HUES64 (cell line): ENCODE measurements at regions not wholly inside any gene's neighbourhood (a gene's known extent, or its start where the extent isn't known, plus 50 kb on each side); places are given as distances from the start of the nearest gene placed in this dataset.
"Not testable (repeated sequence)": the region's sequence is repeated elsewhere in the genome, so short reads cannot be mapped to it uniquely, and the experiment has no call there.

Source experiments
- H3K27ac ChIP-seq: 2 replicates; pipeline ENCODE4 v1.7.0; 2013; ENCODE audit warnings: low read depth, low read length, inconsistent platforms
- H3K27me3 ChIP-seq: 2 replicates; pipeline ENCODE4 v1.6.1; 2013; ENCODE audit warnings: mild to moderate bottlenecking, low read length; ENCODE audit not compliant: insufficient read depth
- H3K36me3 ChIP-seq: 2 replicates; pipeline ENCODE4 v1.6.1; 2013; ENCODE audit warnings: mild to moderate bottlenecking, low read length; ENCODE audit not compliant: insufficient read depth
- H3K4me1 ChIP-seq: 2 replicates; pipeline ENCODE4 v1.6.1; 2013; ENCODE audit warnings: mild to moderate bottlenecking, low read length, moderate library complexity; ENCODE audit not compliant: insufficient read depth
- H3K4me3 ChIP-seq: 2 replicates; pipeline ENCODE4 v1.5.1; 2013; ENCODE audit warnings: mild to moderate bottlenecking, low read length, moderate library complexity
- H3K9ac ChIP-seq: 2 replicates; pipeline ENCODE4 v1.6.1; 2013; ENCODE audit warnings: mild to moderate bottlenecking, low read depth, low read length
- H3K9me3 ChIP-seq: 2 replicates; pipeline ENCODE4 v1.6.1; 2013; ENCODE audit warnings: low read depth, low read length; ENCODE audit not compliant: insufficient read depth
- WGBS: fragments of 150-250, 120-280 bp; methylation state at CpG from one replicate; pipeline ENCODE4 v1.1.7; 2013; ENCODE audit warnings: missing lambda C conversion rate; 5-methylcytosine and 5-hydroxymethylcytosine counted together

- no peaks in the 10 kb centered on the region for H3K36me3 ChIP-seq
- no peaks in the 10 kb centered on the region for H3K4me1 ChIP-seq
- H3K27ac ChIP-seq: no peak overlapping the region
- H3K9ac ChIP-seq: no peak overlapping the region
- 89% methylated on average over 7 of the region's 7 CpGs for WGBS
- no peak overlapping the region for H3K4me3 ChIP-seq
- no peaks in the 10 kb centered on the region for H3K27me3 ChIP-seq
- peaks cover 25% of the 10 kb centered on the region for H3K9me3 ChIP-seq
Observed at GRCh38 chr6:68194846-68195478, 440.1 kb upstream of the ADGRB3 start.

GRCh38 chr6:68192988-68193387, 442.1 kb upstream of the ADGRB3 start:
- WGBS: 93% methylated on average over 1 of the region's 1 CpG
- H3K27ac ChIP-seq: no peak overlapping the region
- H3K27me3 ChIP-seq: no peaks in the 10 kb centered on the region

GRCh38 chr6:68189217-68189815, 445.8 kb upstream of the ADGRB3 start:
- no peaks in the 10 kb centered on the region for H3K9me3 ChIP-seq
- 0 out of 2 replicates have a peak, but pooled peaks cover 6% of the 10 kb centered on the region for H3K4me1 ChIP-seq
- no peak overlapping the region for H3K9ac ChIP-seq
- H3K27me3 ChIP-seq: peaks cover 11% of the 10 kb centered on the region; the same call in 1 of the 2 replicates
- H3K36me3 ChIP-seq: no peaks in the 10 kb centered on the region
- 92% methylated on average over 3 of the region's 3 CpGs for WGBS
- H3K4me3 ChIP-seq: no peak overlapping the region
- H3K27ac ChIP-seq: no peak overlapping the region

More at GRCh38 chr6:68192988-68193387, 442.1 kb upstream of the ADGRB3 start:
- Histone ChIP-seq H3K9me3 (peaks cover 17% of the 10 kb centered on the region), H3K36me3 (no peaks in the 10 kb centered on the region), H3K4me3 (no peak overlapping the region), H3K4me1 (no peaks in the 10 kb centered on the region), H3K9ac (no peak overlapping the region)

- Histone ChIP-seq H3K9ac (no peak overlapping the region), H3K27ac (no peak overlapping the region), H3K4me3 (no peak overlapping the region), H3K36me3 (no peaks in the 10 kb centered on the region), H3K9me3 (no peaks in the 10 kb centered on the region), H3K27me3 (peaks cover 35% of the 10 kb centered on the region), H3K4me1 (peaks cover 12% of the 10 kb centered on the region)
- WGBS: 94% methylated on average over 2 of the region's 2 CpGs
Observed at GRCh38 chr6:68186870-68187269, 448.2 kb upstream of the ADGRB3 start.

GRCh38 chr6:68182386-68182785, 452.7 kb upstream of the ADGRB3 start:
- peaks cover 20% of the 10 kb centered on the region for H3K4me1 ChIP-seq
- H3K9me3 ChIP-seq: 0 out of 2 replicates have a peak, but pooled peaks cover 4% of the 10 kb centered on the region
- WGBS: 87% methylated on average over 3 of the region's 3 CpGs
- no peaks in the 10 kb centered on the region for H3K36me3 ChIP-seq
- H3K27ac ChIP-seq: no peak overlapping the region
- no peak overlapping the region for H3K9ac ChIP-seq
- H3K27me3 ChIP-seq: peaks cover 75% of the 10 kb centered on the region
- H3K4me3 ChIP-seq: no peak overlapping the region

GRCh38 chr6:68181027-68181426, 454.1 kb upstream of the ADGRB3 start:
- H3K4me1 ChIP-seq: peaks cover 14% of the 10 kb centered on the region
- WGBS: 18% methylated on average over 3 of the region's 3 CpGs
- H3K4me3 ChIP-seq, H3K36me3 ChIP-seq, H3K9me3 ChIP-seq, H3K27ac ChIP-seq, H3K9ac ChIP-seq: not testable (repeated sequence)
- H3K27me3 ChIP-seq: peaks cover 76% of the 10 kb centered on the region

- H3K9me3 ChIP-seq: no peaks in the 10 kb centered on the region
- WGBS: 100% methylated on average over 2 of the region's 2 CpGs
- no peak overlapping the region for H3K4me3 ChIP-seq
- no peak overlapping the region for H3K27ac ChIP-seq
- H3K9ac ChIP-seq: no peak overlapping the region
- no peaks in the 10 kb centered on the region for H3K4me1 ChIP-seq
- H3K36me3 ChIP-seq: no peaks in the 10 kb centered on the region
- H3K27me3 ChIP-seq: peaks cover 16% of the 10 kb centered on the region
Observed at GRCh38 chr6:68173616-68174015, 461.5 kb upstream of the ADGRB3 start.

- no peak overlapping the region for H3K4me3 ChIP-seq
- no peak overlapping the region for H3K27ac ChIP-seq
- H3K9me3 ChIP-seq: no peaks in the 10 kb centered on the region
- no peaks in the 10 kb centered on the region for H3K36me3 ChIP-seq
- H3K9ac ChIP-seq: no peak overlapping the region
- H3K4me1 ChIP-seq: no peaks in the 10 kb centered on the region
- H3K27me3 ChIP-seq: no peaks in the 10 kb centered on the region; the same call in 1 of the 2 replicates
- WGBS: 95% methylated on average over 1 of the region's 1 CpG
Observed at GRCh38 chr6:68169922-68170321, 465.2 kb upstream of the ADGRB3 start.

GRCh38 chr6:68167604-68168003, 467.5 kb upstream of the ADGRB3 start:
- Histone ChIP-seq H3K27ac (no peak overlapping the region), H3K9me3 (no peaks in the 10 kb centered on the region), H3K36me3 (no peaks in the 10 kb centered on the region), H3K4me3 (no peak overlapping the region), H3K9ac (no peak overlapping the region), H3K4me1 (no peaks in the 10 kb centered on the region), H3K27me3 (no peaks in the 10 kb centered on the region)
- WGBS: no CpG with 5 or more reads among the region's 2 CpGs

- H3K4me3 ChIP-seq, H3K36me3 ChIP-seq, H3K9ac ChIP-seq, H3K27ac ChIP-seq, H3K4me1 ChIP-seq, H3K27me3 ChIP-seq: not testable (repeated sequence)
- 93% methylated on average over 3 of the region's 3 CpGs for WGBS
- H3K9me3 ChIP-seq: peaks cover 20% of the 10 kb centered on the region
Observed at GRCh38 chr6:68160812-68161211, 474.3 kb upstream of the ADGRB3 start.

GRCh38 chr6:68160348-68160747, 474.7 kb upstream of the ADGRB3 start:
- Histone ChIP-seq H3K4me3 (no peak overlapping the region), H3K4me1 (no peaks in the 10 kb centered on the region), H3K27ac (no peak overlapping the region), H3K9ac (no peak overlapping the region), H3K36me3 (no peaks in the 10 kb centered on the region), H3K9me3 (peaks cover 20% of the 10 kb centered on the region), H3K27me3 (no peaks in the 10 kb centered on the region)
